ENCODE measurements at regions not wholly inside any gene's neighbourhood (a gene's known extent, or its start where the extent isn't known, plus 50 kb on each side); places are given as distances from the start of the nearest gene placed in this dataset.

GRCh38 chr11:134632347-134633119 is 220.5 kb upstream of the B3GAT1 start:
- no peaks in the 10 kb centered on the region for H3K4me1 ChIP-seq (ENCODE audit: control insufficient read depth in 1 of 2, insufficient read depth in 2 of 2, low read length in 2 of 2)
- no peak overlapping the region for H3K27ac ChIP-seq (ENCODE audit: low read length)
- H3K9me3 ChIP-seq (ENCODE audit: control insufficient read depth in 1 of 2, low read length in 2 of 2) = no peaks in the 10 kb centered on the region
- no peaks in the 10 kb centered on the region for H3K36me3 ChIP-seq (ENCODE audit: control insufficient read depth in 1 of 2, insufficient read depth in 2 of 2, low read length in 2 of 2)
- no peak overlapping the region for H3K4me3 ChIP-seq (ENCODE audit: low read depth in 1 of 2, low read length in 2 of 2)
- no peaks in the 10 kb centered on the region for H3K27me3 ChIP-seq (ENCODE audit: low read depth, low read length)

- H3K36me3 ChIP-seq (ENCODE audit: control insufficient read depth in 1 of 2, insufficient read depth in 2 of 2, low read length in 2 of 2) = no peaks in the 10 kb centered on the region
- H3K4me1 ChIP-seq (ENCODE audit: control insufficient read depth in 1 of 2, insufficient read depth in 2 of 2, low read length in 2 of 2) = no peaks in the 10 kb centered on the region
- no peaks in the 10 kb centered on the region for H3K27me3 ChIP-seq (ENCODE audit: low read depth, low read length)
Measured at GRCh38 chr11:134630861-134631260, 218.8 kb upstream of the B3GAT1 start.

GRCh38 chr11:134628426-134628825 is 216.4 kb upstream of the B3GAT1 start:
- H3K36me3 ChIP-seq (ENCODE audit: control insufficient read depth in 1 of 2, insufficient read depth in 2 of 2, low read length in 2 of 2) = no peaks in the 10 kb centered on the region
- no peaks in the 10 kb centered on the region for H3K9me3 ChIP-seq (ENCODE audit: control insufficient read depth in 1 of 2, low read length in 2 of 2)
- H3K4me1 ChIP-seq (ENCODE audit: control insufficient read depth in 1 of 2, insufficient read depth in 2 of 2, low read length in 2 of 2) = no peaks in the 10 kb centered on the region
- H3K4me3 ChIP-seq (ENCODE audit: low read depth in 1 of 2, low read length in 2 of 2) = no peak overlapping the region
- H3K27me3 ChIP-seq (ENCODE audit: low read depth, low read length) = no peaks in the 10 kb centered on the region
- H3K27ac ChIP-seq (ENCODE audit: low read length) = no peak overlapping the region

More at GRCh38 chr11:134630861-134631260, 218.8 kb upstream of the B3GAT1 start:
- no peak overlapping the region for H3K4me3 ChIP-seq (ENCODE audit: low read depth in 1 of 2, low read length in 2 of 2)
- H3K9me3 ChIP-seq (ENCODE audit: control insufficient read depth in 1 of 2, low read length in 2 of 2) = no peaks in the 10 kb centered on the region
- no peak overlapping the region for H3K27ac ChIP-seq (ENCODE audit: low read length)

GRCh38 chr11:134626032-134626431 is 214.0 kb upstream of the B3GAT1 start:
- H3K27me3 ChIP-seq (ENCODE audit: low read depth, low read length) = no peaks in the 10 kb centered on the region
- H3K9me3 ChIP-seq (ENCODE audit: control insufficient read depth in 1 of 2, low read length in 2 of 2) = no peaks in the 10 kb centered on the region
- no peaks in the 10 kb centered on the region for H3K4me1 ChIP-seq (ENCODE audit: control insufficient read depth in 1 of 2, insufficient read depth in 2 of 2, low read length in 2 of 2)
- no peak overlapping the region for H3K27ac ChIP-seq (ENCODE audit: low read length)
- H3K36me3 ChIP-seq (ENCODE audit: control insufficient read depth in 1 of 2, insufficient read depth in 2 of 2, low read length in 2 of 2) = no peaks in the 10 kb centered on the region
- H3K4me3 ChIP-seq (ENCODE audit: low read depth in 1 of 2, low read length in 2 of 2) = no peak overlapping the region

GRCh38 chr11:134625631-134626030 is 213.6 kb upstream of the B3GAT1 start:
- H3K4me1 ChIP-seq (ENCODE audit: control insufficient read depth in 1 of 2, insufficient read depth in 2 of 2, low read length in 2 of 2) = no peaks in the 10 kb centered on the region
- no peak overlapping the region for H3K27ac ChIP-seq (ENCODE audit: low read length)
- H3K27me3 ChIP-seq (ENCODE audit: low read depth, low read length) = no peaks in the 10 kb centered on the region
- H3K4me3 ChIP-seq (ENCODE audit: low read depth in 1 of 2, low read length in 2 of 2) = no peak overlapping the region
- H3K36me3 ChIP-seq (ENCODE audit: control insufficient read depth in 1 of 2, insufficient read depth in 2 of 2, low read length in 2 of 2) = no peaks in the 10 kb centered on the region
- no peaks in the 10 kb centered on the region for H3K9me3 ChIP-seq (ENCODE audit: control insufficient read depth in 1 of 2, low read length in 2 of 2)

- Histone ChIP-seq H3K27me3 (ENCODE audit: low read depth, low read length) (no peaks in the 10 kb centered on the region), H3K4me3 (ENCODE audit: low read depth in 1 of 2, low read length in 2 of 2) (no peak overlapping the region), H3K9me3 (ENCODE audit: control insufficient read depth in 1 of 2, low read length in 2 of 2) (no peaks in the 10 kb centered on the region), H3K36me3 (ENCODE audit: control insufficient read depth in 1 of 2, insufficient read depth in 2 of 2, low read length in 2 of 2) (no peaks in the 10 kb centered on the region), H3K4me1 (ENCODE audit: control insufficient read depth in 1 of 2, insufficient read depth in 2 of 2, low read length in 2 of 2) (no peaks in the 10 kb centered on the region), H3K27ac (ENCODE audit: low read length) (no peak overlapping the region)
Measured at GRCh38 chr11:134625151-134625550, 213.1 kb upstream of the B3GAT1 start.

GRCh38 chr11:134624166-134624920 is 212.3 kb upstream of the B3GAT1 start:
- Histone ChIP-seq H3K9me3 (ENCODE audit: control insufficient read depth in 1 of 2, low read length in 2 of 2) (no peaks in the 10 kb centered on the region), H3K27ac (ENCODE audit: low read length) (no peak overlapping the region), H3K36me3 (ENCODE audit: control insufficient read depth in 1 of 2, insufficient read depth in 2 of 2, low read length in 2 of 2) (no peaks in the 10 kb centered on the region), H3K27me3 (ENCODE audit: low read depth, low read length) (no peaks in the 10 kb centered on the region), H3K4me3 (ENCODE audit: low read depth in 1 of 2, low read length in 2 of 2) (no peak overlapping the region), H3K4me1 (ENCODE audit: control insufficient read depth in 1 of 2, insufficient read depth in 2 of 2, low read length in 2 of 2) (no peaks in the 10 kb centered on the region)

GRCh38 chr11:134623711-134624110 is 211.7 kb upstream of the B3GAT1 start:
- H3K36me3 ChIP-seq (ENCODE audit: control insufficient read depth in 1 of 2, insufficient read depth in 2 of 2, low read length in 2 of 2) = no peaks in the 10 kb centered on the region
- H3K27ac ChIP-seq (ENCODE audit: low read length) = no peak overlapping the region
- no peaks in the 10 kb centered on the region for H3K4me1 ChIP-seq (ENCODE audit: control insufficient read depth in 1 of 2, insufficient read depth in 2 of 2, low read length in 2 of 2)
- H3K4me3 ChIP-seq (ENCODE audit: low read depth in 1 of 2, low read length in 2 of 2) = no peak overlapping the region
- no peaks in the 10 kb centered on the region for H3K27me3 ChIP-seq (ENCODE audit: low read depth, low read length)
- H3K9me3 ChIP-seq (ENCODE audit: control insufficient read depth in 1 of 2, low read length in 2 of 2) = no peaks in the 10 kb centered on the region

GRCh38 chr11:134622458-134622857 is 210.4 kb upstream of the B3GAT1 start:
- Histone ChIP-seq H3K27me3 (ENCODE audit: low read depth, low read length) (no peaks in the 10 kb centered on the region), H3K4me1 (ENCODE audit: control insufficient read depth in 1 of 2, insufficient read depth in 2 of 2, low read length in 2 of 2) (no peaks in the 10 kb centered on the region), H3K4me3 (ENCODE audit: low read depth in 1 of 2, low read length in 2 of 2) (no peak overlapping the region), H3K36me3 (ENCODE audit: control insufficient read depth in 1 of 2, insufficient read depth in 2 of 2, low read length in 2 of 2) (no peaks in the 10 kb centered on the region), H3K27ac (ENCODE audit: low read length) (no peak overlapping the region), H3K9me3 (ENCODE audit: control insufficient read depth in 1 of 2, low read length in 2 of 2) (no peaks in the 10 kb centered on the region)

GRCh38 chr11:134617360-134617759 is 205.3 kb upstream of the B3GAT1 start:
- Histone ChIP-seq H3K9me3 (ENCODE audit: control insufficient read depth in 1 of 2, low read length in 2 of 2) (no peaks in the 10 kb centered on the region), H3K27ac (ENCODE audit: low read length) (no peak overlapping the region), H3K36me3 (ENCODE audit: control insufficient read depth in 1 of 2, insufficient read depth in 2 of 2, low read length in 2 of 2) (no peaks in the 10 kb centered on the region), H3K27me3 (ENCODE audit: low read depth, low read length) (no peaks in the 10 kb centered on the region), H3K4me1 (ENCODE audit: control insufficient read depth in 1 of 2, insufficient read depth in 2 of 2, low read length in 2 of 2) (no peaks in the 10 kb centered on the region), H3K4me3 (ENCODE audit: low read depth in 1 of 2, low read length in 2 of 2) (no peak overlapping the region)

- H3K27me3 ChIP-seq (ENCODE audit: low read depth, low read length) = no peaks in the 10 kb centered on the region
- no peak overlapping the region for H3K27ac ChIP-seq (ENCODE audit: low read length)
- no peaks in the 10 kb centered on the region for H3K4me1 ChIP-seq (ENCODE audit: control insufficient read depth in 1 of 2, insufficient read depth in 2 of 2, low read length in 2 of 2)
- no peak overlapping the region for H3K4me3 ChIP-seq (ENCODE audit: low read depth in 1 of 2, low read length in 2 of 2)
- H3K36me3 ChIP-seq (ENCODE audit: control insufficient read depth in 1 of 2, insufficient read depth in 2 of 2, low read length in 2 of 2) = no peaks in the 10 kb centered on the region
- no peaks in the 10 kb centered on the region for H3K9me3 ChIP-seq (ENCODE audit: control insufficient read depth in 1 of 2, low read length in 2 of 2)
Measured at GRCh38 chr11:134616038-134616437, 204.0 kb upstream of the B3GAT1 start.
